Peyer's patch (tissue), 4 donors: ENCODE measurements at regions not wholly inside any gene's neighbourhood (a gene's known extent, or its start where the extent isn't known, plus 50 kb on each side); places are given as distances from the start of the nearest gene placed in this dataset.

Experiments
- CTCF ChIP-seq, 6 experiments: fragments of 450-650 bp in 4 of 6; fragments of 200-600 bp in 2 of 6; sonication (generic) in 1 of 6; IDR thresholded peaks; one replicate each; pipeline ENCODE4 v1.5.1; 2017 to 2019; ENCODE audit warnings: antibody characterized with exemption in 6 of 6, mild to moderate bottlenecking in 3 of 6, moderate library complexity in 1 of 6
- POLR2A ChIP-seq, 2 donors: fragments of 450-650 bp; IDR thresholded peaks; one replicate each; pipeline ENCODE4 v1.5.1; 2017; ENCODE audit warnings: antibody characterized with exemption in 2 of 2, mild to moderate bottlenecking in 2 of 2, moderate library complexity in 2 of 2

- no peak for TF ChIP-seq CTCF (IDR thresholded peaks at IDR 0.05)
- no peak for TF ChIP-seq POLR2A (IDR thresholded peaks at IDR 0.05)
These were observed 97.0 kb upstream of the SPRY4 start for GRCh38 chr5:142421621-142422397.
